ENCODE measurements at regions not wholly inside any gene's neighbourhood (a gene's known extent, or its start where the extent isn't known, plus 50 kb on each side); places are given as distances from the start of the nearest gene placed in this dataset.

GRCh38 chrX:42535233-42535632 lies 242.7 kb downstream of the PPP1R2C start:
- TF ChIP-seq CTCF (conservative IDR thresholded peaks at IDR 0.05), result no peak
- TF ChIP-seq ZFX (IDR thresholded peaks at IDR 0.05), result no peak

DNA sequence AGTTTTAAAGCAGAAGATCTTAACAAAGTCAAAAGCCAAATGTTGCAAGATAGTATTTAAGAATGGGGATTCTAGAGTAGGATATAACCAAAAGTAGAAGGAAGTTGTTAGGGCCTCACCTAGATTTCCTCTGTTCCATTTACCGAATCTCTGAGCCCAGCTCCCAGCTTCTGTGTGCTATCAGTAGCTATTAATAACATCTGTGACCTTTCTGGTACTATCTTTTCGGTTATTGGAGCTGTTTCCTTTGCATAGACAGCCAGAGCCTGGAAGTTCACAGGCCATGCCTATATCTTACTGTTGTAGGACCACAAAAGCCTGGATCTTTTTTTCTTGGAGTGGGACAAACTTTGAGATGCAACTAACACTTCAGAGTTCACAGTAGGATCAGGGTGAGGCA lies 244.2 kb downstream of the PPP1R2C start:
- no peak overlapping the region for H3K27ac ChIP-seq
- TF ChIP-seq ZFX (IDR thresholded peaks at IDR 0.05) (no peak), CTCF (conservative IDR thresholded peaks at IDR 0.05) (no peak)

More at GRCh38 chrX:42535233-42535632, 242.7 kb downstream of the PPP1R2C start:
- no peak overlapping the region for H3K27ac ChIP-seq

DNA sequence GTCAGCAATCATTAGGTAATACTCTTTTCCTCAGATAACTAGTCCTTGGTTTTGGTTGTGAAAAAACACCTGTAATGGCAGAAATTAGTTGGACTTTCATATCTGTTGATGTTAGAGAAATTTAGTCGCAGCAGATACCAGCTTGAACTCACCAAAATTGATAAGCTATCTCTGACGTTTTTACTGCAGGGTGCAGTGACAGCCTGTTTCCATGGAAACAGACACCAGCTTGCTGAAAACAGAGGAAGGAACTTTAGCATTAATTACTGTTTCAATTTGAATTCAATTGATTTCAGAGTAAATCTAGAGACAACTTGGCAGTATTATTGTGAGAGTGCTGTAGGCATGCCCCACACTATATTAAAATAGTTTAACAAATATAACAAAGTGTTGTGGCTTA lies 246.5 kb downstream of the PPP1R2C start:
- no peak for TF ChIP-seq ZFX (IDR thresholded peaks at IDR 0.05)
- no peak for TF ChIP-seq CTCF (conservative IDR thresholded peaks at IDR 0.05)

GRCh38 chrX:42530027-42530426 lies 247.9 kb downstream of the PPP1R2C start:
- no peak overlapping the region for H3K27ac ChIP-seq
- no peak for TF ChIP-seq CTCF (conservative IDR thresholded peaks at IDR 0.05)
- TF ChIP-seq ZFX (IDR thresholded peaks at IDR 0.05), result no peak

More for the DNA sequence above, 246.5 kb downstream of the PPP1R2C start:
- no peak overlapping the region for H3K27ac ChIP-seq

- TF ChIP-seq CTCF (conservative IDR thresholded peaks at IDR 0.05) (no peak), ZFX (IDR thresholded peaks at IDR 0.05) (no peak)
- H3K27ac ChIP-seq, result no peak overlapping the region
Measured at GRCh38 chrX:42524379-42524778, 253.6 kb downstream of the PPP1R2C start.

DNA sequence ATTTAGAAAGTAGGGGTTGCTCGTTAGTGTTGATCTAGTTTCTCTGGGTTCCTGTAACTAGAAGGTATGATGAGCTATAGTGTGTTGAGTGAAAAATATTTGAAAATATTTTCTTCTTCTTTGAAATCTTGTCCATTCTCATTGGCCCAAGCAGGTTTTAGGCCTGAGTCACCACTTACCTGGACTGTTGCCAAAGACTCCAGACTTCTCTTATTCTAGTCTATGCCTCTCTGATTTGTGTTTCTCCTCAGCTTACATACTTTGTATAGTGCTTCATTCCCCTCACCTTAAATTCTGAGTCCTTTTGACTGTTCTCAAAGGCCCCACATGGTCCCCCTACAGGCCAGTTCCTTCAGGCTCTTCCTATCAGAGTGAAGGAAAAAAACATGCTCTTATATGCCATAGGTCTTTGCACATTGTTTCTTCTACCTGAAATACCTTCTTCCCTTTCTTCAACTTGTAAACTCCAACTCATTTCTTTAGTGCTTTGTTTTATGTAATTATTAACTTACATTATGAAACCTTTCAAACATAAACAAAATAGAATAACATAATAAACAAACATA lies 258.2 kb downstream of the PPP1R2C start:
- no peak for TF ChIP-seq ZFX (IDR thresholded peaks at IDR 0.05)
- peak; percentile 25; the same call in 1 of the 2 replicates for TF ChIP-seq CTCF (conservative IDR thresholded peaks at IDR 0.05)
- H3K27ac ChIP-seq, result no peak overlapping the region

DNA sequence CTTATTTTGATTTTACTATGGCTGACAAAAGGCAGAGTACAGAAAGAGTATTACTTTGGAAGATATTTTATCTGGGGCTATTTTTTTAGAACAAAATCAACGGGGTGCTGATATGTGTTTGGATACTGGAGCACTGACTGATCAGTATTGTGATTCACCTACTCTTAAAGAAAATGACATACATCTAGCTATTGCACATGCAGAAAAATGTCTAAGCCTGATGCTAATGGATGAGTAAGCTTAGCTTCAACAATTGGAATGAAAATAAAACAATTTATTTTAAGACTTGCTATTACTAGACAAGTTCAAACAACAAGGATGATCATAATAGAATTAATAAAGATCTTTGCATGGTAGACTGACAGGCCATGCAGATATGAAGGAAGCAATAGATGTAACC lies 262.0 kb downstream of the PPP1R2C start:
- TF ChIP-seq ZFX (IDR thresholded peaks at IDR 0.05), result no peak
- no peak overlapping the region for H3K27ac ChIP-seq

DNA sequence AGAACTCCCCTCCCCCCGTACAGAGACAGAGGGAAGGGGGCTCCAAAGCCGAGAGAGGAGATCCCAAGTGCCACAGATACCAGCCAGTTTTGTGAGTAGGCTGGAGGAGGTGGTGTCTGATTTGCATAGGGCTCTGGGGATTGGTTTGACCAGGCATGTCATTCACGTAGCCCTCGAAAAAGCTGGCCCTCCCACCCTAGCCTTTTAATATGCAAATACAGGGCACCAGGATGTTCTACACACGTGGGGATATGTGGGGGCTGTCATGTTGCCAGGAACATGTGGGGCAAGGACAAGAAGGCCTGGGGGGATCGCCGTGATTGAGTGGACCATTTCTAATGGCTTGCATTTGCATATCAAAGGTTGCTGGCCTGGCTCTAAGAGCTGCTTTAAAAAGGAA lies 272.9 kb downstream of the PPP1R2C start:
- no peak for TF ChIP-seq CTCF (conservative IDR thresholded peaks at IDR 0.05)
- TF ChIP-seq ZFX (IDR thresholded peaks at IDR 0.05), result no peak

More for the DNA sequence above, 272.9 kb downstream of the PPP1R2C start:
- H3K27ac ChIP-seq, result no peak overlapping the region

Measured in C4-2B (cell line).